ENCODE measurements at regions not wholly inside any gene's neighbourhood (a gene's known extent, or its start where the extent isn't known, plus 50 kb on each side); places are given as distances from the start of the nearest gene placed in this dataset.

- H4K20me1 ChIP-seq (ENCODE audit: control insufficient read depth, insufficient read depth, insufficient read length), result no peaks in the 10 kb centered on the region
- peak overlapping the region; percentile 11 for H2AFZ ChIP-seq (ENCODE audit: low read length)
- H4K8ac ChIP-seq (replicated peaks; ENCODE audit: insufficient read length, low read depth, low read length), result no peak overlapping the region
- no peaks in the 10 kb centered on the region for H3K79me1 ChIP-seq (ENCODE audit: insufficient read depth, low read depth, low read length, poor library complexity, severe bottlenecking)
- no peak overlapping the region for H3K4ac ChIP-seq (ENCODE audit: low read depth, low read length)
- no peaks in the 10 kb centered on the region for H3K9me3 Mint-ChIP-seq
- H3K56ac ChIP-seq (ENCODE audit: insufficient read length, low read depth, low read length), result no peak overlapping the region
- WGBS (ENCODE audit: extremely low coverage, insufficient read length, low lambda C conversion rate), result no CpG with 5 or more reads among the region's 6 CpGs
- no peak overlapping the region for H4K91ac ChIP-seq (ENCODE audit: insufficient read length, low read depth, low read length)
- no peak overlapping the region for H3K4me2 ChIP-seq (ENCODE audit: insufficient read depth, insufficient read length, low read length)
- H3K9me3 ChIP-seq (ENCODE audit: control insufficient read depth, low read depth, low read length), result no peaks in the 10 kb centered on the region
- H3K27ac ChIP-seq (ENCODE audit: insufficient read length, low read depth, low read length), result no peak overlapping the region
- H2BK12ac ChIP-seq (ENCODE audit: insufficient read length, low read depth, low read length), result no peak overlapping the region
- no peak overlapping the region for H3T11ph ChIP-seq (ENCODE audit: low read length)
- no peaks in the 10 kb centered on the region for H3K27me3 ChIP-seq (ENCODE audit: insufficient read depth, low read length)
- H2BK15ac ChIP-seq (ENCODE audit: low read depth, low read length), result peak overlapping the region; percentile 72; the same call in 1 of the 2 replicates
- H3K23ac ChIP-seq (ENCODE audit: insufficient read length, low read depth, low read length), result no peak overlapping the region
- H2BK5ac ChIP-seq (ENCODE audit: insufficient read length, low read length), result no peak overlapping the region
- no peaks in the 10 kb centered on the region for H3K79me2 ChIP-seq (ENCODE audit: insufficient read depth, low read length)
- no peak overlapping the region for H2BK120ac ChIP-seq (ENCODE audit: low read depth, low read length, poor library complexity, severe bottlenecking)
- H3K18ac ChIP-seq (ENCODE audit: insufficient read length, low read depth, low read length), result no peak overlapping the region
- H3K4me3 Mint-ChIP-seq, result no peak overlapping the region
- no peak overlapping the region for H2BK20ac ChIP-seq (ENCODE audit: low read depth, low read length, poor library complexity, severe bottlenecking)
- no peak overlapping the region for H3K27ac Mint-ChIP-seq
- no peak overlapping the region for H4K5ac ChIP-seq (ENCODE audit: insufficient read length, low read depth, low read length)
- peaks cover 13 to 19% of the 10 kb centered on the region in 2 experiments for H3K4me1 Mint-ChIP-seq
- no peaks in the 10 kb centered on the region for H3K27me3 Mint-ChIP-seq (ENCODE audit: low read depth)
- no peak overlapping the region for H3K9ac ChIP-seq (ENCODE audit: extremely low read depth, insufficient read length, low read length)
- H3K14ac ChIP-seq (ENCODE audit: insufficient read depth, low read length), result no peak overlapping the region
- peak; percentile 78 for DNase-seq
- no peaks in the 10 kb centered on the region for H3K23me2 ChIP-seq (ENCODE audit: insufficient read length, low read depth, low read length, poor library complexity, severe bottlenecking)
- H3K4me1 ChIP-seq (ENCODE audit: insufficient read depth, low read length), result 0 out of 2 replicates have a peak, but pooled peaks cover 2% of the 10 kb centered on the region
- H2AK5ac ChIP-seq (ENCODE audit: insufficient read length, low read length), result no peak overlapping the region
- TF ChIP-seq, protein P1, sequence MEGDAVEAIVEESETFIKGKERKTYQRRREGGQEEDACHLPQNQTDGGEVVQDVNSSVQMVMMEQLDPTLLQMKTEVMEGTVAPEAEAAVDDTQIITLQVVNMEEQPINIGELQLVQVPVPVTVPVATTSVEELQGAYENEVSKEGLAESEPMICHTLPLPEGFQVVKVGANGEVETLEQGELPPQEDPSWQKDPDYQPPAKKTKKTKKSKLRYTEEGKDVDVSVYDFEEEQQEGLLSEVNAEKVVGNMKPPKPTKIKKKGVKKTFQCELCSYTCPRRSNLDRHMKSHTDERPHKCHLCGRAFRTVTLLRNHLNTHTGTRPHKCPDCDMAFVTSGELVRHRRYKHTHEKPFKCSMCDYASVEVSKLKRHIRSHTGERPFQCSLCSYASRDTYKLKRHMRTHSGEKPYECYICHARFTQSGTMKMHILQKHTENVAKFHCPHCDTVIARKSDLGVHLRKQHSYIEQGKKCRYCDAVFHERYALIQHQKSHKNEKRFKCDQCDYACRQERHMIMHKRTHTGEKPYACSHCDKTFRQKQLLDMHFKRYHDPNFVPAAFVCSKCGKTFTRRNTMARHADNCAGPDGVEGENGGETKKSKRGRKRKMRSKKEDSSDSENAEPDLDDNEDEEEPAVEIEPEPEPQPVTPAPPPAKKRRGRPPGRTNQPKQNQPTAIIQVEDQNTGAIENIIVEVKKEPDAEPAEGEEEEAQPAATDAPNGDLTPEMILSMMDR (conservative IDR thresholded peaks at IDR 0.05), result peak; percentile 94
- no peaks in the 10 kb centered on the region for H3K36me3 Mint-ChIP-seq (ENCODE audit: insufficient read depth in 1 of 3, low read depth in 3 of 3)
Measured at GRCh38 chr12:69070319-69071090, 137.5 kb upstream of the CPM start.
